ENCODE measurements at regions not wholly inside any gene's neighbourhood (a gene's known extent, or its start where the extent isn't known, plus 50 kb on each side); places are given as distances from the start of the nearest gene placed in this dataset.

DNA sequence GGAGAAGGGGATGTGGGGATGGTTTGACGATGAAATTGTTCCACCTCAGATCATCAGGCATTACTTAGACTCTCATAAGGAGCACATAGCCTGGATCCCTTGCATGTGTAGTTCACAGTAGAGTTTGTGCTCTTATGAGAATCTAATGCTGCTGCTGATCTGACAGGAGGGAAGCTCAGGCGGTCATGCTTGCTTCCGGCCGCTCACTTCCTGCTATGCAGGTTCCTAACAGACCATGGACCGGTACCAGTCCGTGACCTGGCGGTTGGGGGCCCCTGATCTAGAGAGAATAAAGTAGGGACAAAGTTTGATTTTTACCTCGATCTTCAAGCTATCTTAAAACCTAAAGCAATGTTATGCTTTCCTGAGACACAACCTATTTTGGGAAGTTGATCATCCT is 373.8 kb upstream of the ARGLU1 start:
- no peak for DNase-seq (ENCODE audit: low read depth)
- H3K4me3 ChIP-seq (ENCODE audit: low read depth, low read length), result no peak overlapping the region

DNA sequence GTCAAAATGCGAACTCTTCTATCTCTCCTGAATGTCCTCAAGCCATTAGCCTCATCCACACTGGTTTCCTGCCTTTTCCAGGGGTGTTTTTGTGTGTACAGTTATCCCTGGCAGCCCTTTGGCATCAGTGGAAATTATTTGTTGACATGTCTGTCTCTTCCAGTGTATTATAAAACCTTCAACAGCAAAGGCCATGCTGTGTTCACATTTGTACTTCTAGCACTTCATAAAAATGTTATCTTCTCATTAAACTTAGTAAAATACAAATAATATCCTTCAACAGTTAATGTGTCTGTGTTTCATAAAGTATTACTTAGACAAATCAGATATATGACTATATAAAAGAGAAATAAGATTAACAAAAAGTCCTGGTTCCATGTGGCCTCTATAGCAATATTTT is 359.5 kb upstream of the ARGLU1 start:
- no peak overlapping the region for H3K4me3 ChIP-seq (ENCODE audit: low read depth, low read length)
- no peak for DNase-seq (ENCODE audit: low read depth)

DNA sequence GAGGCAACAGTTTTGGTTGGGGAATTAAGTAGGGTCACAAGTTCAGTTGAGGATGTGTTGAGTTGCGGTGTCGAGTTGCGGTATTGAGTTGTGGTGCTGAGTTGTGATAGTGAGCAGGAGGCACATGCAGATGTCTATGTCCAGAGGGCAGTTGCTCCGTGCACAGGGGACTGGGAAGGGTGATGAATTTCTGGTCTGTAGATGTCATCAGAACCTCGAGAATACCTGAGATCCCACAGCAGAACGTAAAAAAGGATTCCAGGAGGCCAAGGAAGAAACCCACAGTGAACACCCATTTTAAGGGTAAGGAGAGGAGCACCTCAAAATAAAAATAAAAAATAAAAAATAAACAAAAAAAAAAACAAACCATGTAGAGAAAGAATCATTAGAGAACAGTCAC is 354.4 kb upstream of the ARGLU1 start:
- no peak overlapping the region for H3K4me3 ChIP-seq (ENCODE audit: low read depth, low read length)
- no peak for DNase-seq (ENCODE audit: low read depth)

DNA sequence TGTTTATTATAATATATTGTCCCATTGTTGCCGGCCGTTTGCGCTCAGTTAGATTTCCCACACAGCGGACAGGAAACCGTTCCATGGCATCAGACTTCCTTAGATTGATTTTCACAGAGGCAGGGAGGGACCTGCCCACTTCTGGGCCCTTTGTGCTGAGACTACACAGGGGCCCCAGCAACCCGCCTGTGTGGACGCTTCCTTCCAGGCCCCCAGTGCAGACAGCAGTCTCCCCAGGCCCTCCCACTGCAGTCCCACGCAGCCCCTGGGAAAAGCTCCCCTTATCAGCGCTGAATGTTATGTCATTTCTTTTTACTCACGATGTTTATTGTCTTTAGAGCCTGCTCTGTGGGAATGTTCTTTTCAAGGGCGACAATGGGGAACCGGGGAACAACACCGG is 351.7 kb upstream of the ARGLU1 start:
- H3K4me3 ChIP-seq (ENCODE audit: low read depth, low read length), result no peak overlapping the region
- DNase-seq (ENCODE audit: low read depth), result no peak

DNA sequence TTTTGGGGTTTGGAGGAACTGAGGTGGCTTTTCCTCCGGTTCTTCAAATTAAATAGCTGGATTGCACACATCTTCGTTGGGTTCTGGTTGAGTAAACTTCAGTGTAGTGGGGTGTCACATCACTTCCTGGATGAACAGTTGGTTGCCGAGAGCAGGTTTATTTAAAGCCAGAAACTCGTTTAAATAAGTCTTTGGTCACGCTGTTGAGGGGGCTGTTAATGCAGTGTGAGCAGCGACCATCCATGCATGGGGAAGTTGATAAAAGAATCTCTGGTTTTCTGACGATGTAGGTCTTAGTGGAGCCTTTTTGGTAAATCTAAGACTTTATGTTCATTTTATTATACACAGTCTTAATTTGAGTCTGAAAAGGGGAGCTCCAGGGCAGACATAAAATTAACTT is 351.2 kb upstream of the ARGLU1 start:
- no peak for DNase-seq (ENCODE audit: low read depth)
- no peak overlapping the region for H3K4me3 ChIP-seq (ENCODE audit: low read depth, low read length)

DNA sequence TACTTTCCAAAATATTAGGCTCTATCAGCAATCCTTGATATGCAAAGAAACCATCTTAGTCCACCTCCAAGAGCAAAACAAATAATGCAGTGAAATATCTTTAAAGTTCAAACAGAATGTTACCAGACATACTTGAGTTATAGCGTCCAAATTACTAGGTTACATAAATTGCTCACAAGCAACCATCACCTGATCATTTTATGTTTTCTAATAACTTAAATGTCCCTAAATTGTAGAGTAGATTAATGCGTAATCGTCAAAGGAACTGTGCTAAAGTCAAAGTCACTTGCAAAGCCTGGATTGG is 350.6 kb upstream of the ARGLU1 start:
- no peak for DNase-seq (ENCODE audit: low read depth)
- no peak overlapping the region for H3K4me3 ChIP-seq (ENCODE audit: low read depth, low read length)

DNA sequence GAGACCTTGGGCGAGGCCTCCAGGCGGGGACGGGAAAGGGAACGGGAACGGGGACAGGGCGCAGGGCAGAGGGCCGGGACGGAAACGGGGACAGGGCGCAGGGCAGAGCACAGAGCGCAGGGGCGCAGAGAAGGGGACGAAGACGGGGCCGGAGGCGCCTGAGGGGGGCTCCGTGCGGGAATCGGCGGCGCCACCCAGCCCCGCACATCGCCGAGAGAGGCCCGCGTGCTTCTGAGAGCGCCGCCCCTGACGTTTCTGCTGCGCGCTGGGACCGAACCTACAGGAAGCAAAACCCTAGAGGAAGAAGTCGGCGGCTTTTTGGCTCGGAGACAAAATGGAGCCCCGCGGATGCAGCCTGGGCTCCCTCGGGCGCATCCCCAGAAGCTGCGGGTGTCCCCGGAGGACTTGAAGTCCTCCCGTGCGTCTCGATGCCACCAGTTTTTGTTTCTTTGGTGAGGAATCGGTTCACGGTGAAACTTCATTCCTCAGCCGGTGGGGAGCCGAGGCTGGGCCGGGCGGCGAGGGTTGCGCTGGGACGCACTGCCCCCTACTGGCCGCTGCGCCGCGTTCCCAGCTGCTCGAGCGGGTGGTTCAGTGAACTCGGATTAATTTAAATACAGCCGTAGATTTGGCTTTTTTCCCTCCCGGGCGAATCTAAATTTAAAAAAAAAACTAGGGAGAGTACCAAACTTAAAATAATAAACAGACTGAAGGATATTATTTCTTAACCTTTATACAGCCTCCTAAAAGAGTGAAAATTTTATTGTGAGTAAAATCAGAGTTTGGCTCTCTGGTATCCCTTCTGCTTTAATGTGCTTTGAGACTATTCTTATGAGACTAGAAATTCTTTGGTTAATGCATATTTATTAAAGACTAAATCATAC is 350.0 kb upstream of the ARGLU1 start:
- DNase-seq (ENCODE audit: low read depth), result peak; percentile 16
- H3K4me3 ChIP-seq (ENCODE audit: low read depth, low read length), result peak overlapping the region; percentile 61

DNA sequence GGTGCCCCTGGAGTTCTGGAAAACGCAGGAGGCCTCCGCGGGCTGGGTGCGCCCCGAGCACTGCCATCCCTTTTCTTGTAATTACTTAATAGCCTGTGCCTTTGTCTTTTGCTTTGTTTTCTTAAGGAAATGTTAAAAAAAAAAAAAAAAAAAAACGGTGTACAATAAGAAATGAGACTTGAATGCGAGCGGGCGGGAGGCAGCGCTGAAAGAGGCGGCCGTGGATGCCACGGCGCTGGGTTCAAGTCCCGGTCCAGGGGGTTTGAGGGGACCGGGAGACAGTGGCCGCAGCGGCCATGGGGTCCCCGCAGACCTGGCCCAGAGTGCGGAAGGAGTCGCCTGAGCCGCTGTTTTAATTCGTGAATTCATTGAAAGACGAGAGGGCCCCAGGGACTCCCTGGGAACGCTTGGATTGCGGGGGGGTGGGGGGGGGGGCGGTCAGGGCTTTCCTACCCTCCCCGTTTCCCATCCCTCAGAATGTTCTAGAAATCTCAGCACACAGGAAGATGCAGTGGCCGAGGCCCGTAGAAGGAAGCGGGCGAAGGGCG is 349.2 kb upstream of the ARGLU1 start:
- peak overlapping the region; percentile 61 for H3K4me3 ChIP-seq (ENCODE audit: low read depth, low read length)
- DNase-seq (ENCODE audit: low read depth), result no peak

DNA sequence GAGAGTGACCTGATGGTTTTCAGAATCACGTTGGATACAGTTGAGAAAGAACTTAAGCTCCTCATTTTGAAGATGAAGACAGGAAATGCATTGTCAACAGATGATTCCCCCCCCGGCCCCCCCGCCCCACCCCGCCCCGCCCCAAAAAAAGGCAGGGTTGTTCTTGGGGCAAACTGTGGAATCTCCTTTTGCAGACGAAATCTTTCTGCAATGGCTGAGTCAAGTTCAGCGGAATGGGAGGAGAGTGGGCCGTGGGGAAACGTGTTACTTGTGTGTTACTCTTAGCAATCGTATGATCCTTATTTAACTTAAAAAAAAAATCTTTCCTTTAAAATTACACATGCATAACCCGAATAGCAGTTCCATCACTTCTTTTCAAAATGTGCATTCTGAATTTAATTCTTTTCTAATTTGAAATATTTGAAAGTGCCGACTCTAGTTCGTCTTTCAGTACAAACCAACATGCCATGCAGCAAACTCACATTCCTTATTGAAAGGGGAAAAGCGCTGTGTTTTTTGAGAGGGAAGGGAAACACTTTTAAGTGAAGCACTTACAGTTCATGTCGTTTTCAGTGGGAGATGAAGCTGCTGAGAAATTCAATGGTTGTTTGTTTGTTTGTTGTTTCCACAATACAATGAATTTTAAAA is 348.5 kb upstream of the ARGLU1 start:
- no peak overlapping the region for H3K4me3 ChIP-seq (ENCODE audit: low read depth, low read length)
- no peak for DNase-seq (ENCODE audit: low read depth)

DNA sequence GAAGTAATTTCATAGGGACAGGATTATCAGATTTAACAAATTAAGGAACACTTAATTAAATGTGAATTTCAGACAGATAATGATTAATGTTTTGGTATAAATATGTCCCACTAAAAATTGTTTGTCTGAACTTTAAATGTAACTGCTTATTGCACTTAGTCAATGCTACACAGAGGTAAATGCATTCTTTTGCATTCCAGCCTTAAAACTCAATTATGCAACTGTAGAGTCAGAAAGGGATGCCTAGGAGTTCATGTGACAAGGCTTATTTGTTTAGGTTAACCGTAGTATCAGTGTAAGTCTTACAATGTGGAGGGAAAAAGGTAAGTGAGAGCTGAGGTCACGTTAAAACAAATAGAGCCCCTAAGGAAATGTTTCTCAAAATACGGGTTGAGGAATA is 347.2 kb upstream of the ARGLU1 start:
- H3K4me3 ChIP-seq (ENCODE audit: low read depth, low read length), result no peak overlapping the region
- no peak for DNase-seq (ENCODE audit: low read depth)

DNA sequence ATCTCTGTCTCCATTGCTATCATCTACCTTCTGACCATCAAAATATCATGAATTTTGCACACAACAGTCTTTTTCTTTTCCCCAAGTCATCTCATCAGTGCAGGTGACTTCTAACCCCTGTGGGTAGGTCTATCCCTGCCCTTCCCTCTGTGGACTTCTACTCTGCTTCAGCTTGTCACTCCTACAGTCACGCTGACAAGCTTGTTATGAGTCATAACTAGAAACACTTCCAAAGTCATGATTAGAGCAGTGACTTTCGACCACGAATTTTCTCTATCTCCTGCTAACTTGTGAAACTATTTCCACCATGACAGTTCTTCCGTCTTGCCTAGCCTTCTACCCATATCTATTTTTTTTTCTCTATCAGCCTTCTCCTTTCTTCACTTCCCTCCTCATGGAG is 343.7 kb upstream of the ARGLU1 start:
- no peak overlapping the region for H3K4me3 ChIP-seq (ENCODE audit: low read depth, low read length)
- no peak for DNase-seq (ENCODE audit: low read depth)

DNA sequence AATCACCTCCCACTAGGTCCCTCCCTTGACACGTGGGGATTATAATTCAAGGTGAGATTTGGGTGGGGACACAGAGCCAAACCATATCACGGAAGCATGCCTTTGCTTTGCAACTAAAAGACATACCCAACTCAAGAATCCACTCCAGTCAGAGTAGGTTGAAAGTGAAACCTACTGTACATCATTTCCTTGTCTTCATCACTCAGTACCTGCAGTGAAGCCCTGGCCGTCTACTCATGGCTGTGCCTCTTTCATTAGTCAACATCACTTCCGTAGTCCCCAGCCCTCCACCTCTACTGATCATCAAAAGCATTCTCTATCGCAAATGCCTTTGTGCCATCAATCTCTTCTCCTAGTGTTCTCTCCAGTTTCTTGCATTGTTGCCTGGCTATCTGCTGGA is 343.1 kb upstream of the ARGLU1 start:
- H3K4me3 ChIP-seq (ENCODE audit: low read depth, low read length), result no peak overlapping the region
- no peak for DNase-seq (ENCODE audit: low read depth)

DNA sequence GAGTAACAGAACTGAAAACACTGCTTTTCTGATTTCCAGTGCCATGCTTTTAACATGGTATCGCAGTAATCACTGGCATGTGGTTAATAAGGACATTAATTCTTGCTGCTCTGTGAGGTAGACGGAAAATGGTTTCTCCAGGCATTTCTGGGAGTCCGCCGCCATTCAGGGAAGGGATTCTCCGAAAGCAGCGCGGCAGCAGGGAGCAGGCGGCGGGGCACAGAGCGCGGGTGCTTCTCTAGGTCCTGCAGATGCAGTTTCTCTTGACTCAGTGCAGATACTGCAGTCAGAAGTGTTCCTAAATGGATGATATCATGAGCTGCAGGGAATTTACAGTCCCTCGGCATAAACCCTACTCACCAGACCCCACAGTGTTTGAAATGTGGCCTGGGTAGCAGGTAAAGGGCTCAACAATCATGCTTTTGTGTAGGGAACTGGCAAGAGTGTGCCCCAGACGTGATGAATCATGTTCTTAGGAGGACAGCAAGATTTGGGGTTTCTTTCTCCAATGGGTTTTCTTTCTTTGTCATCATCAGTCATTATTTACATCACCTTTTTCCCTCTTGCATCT is 338.6 kb upstream of the ARGLU1 start:
- DNase-seq (ENCODE audit: low read depth), result no peak
- H3K4me3 ChIP-seq (ENCODE audit: low read depth, low read length), result no peak overlapping the region

DNA sequence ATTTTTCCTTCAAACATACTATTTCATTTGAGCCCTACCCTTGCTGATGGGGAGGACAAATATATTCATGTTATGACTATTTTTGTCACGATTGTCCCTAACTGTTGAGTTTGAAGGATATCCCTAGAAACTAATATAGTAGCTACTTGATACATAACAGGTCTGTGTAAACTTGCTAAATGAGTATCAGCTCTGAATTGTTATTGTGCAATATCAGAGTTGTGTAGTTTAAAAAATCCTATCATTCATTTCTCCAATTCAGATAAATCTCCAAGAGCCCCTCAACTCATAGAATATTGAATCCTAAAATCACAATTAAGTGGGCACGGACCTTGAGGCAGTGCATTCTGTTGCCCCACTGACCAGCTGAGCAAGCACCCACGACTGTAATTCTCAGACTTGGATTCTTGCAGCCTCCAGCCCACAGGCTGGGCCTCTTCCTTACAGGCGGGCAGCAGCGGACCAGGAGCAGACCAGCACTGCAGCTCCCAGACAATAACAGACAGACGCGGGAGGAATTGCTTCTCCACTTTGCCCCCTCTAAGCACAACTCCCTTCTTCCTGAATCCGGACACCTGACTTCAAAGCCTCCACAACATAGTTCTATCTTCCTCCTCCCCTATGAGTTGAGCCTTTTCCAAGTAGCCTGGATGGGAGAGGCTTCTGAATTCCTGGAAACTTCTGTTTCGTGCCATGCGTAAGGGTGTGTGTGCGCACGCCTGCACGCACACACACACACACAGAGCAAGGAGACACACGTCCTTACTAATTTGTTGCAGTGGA is 337.6 kb upstream of the ARGLU1 start:
- no peak for DNase-seq (ENCODE audit: low read depth)

DNA sequence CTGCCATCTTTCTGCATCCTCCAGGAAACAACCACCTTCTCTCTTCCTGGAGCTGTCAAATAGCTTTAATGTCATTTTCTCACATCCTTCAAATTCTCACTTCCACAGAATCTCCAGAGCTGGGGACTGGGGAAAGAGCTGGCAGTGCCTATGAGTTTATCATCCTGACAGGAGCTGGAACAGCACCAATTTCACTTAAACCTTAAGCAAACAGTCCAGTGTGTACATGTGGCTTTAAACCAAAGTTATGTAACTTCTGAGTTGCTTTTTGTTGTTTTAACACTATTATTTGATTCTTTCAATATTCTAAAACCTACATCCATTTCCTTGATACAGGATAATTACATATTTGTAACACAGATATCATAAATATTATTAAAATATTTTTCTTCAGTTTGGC is 331.5 kb upstream of the ARGLU1 start:
- H3K4me3 ChIP-seq (ENCODE audit: low read depth, low read length), result no peak overlapping the region
- no peak for DNase-seq (ENCODE audit: low read depth)

More for the DNA sequence above, 337.6 kb upstream of the ARGLU1 start:
- H3K4me3 ChIP-seq (ENCODE audit: low read depth, low read length), result no peak overlapping the region

DNA sequence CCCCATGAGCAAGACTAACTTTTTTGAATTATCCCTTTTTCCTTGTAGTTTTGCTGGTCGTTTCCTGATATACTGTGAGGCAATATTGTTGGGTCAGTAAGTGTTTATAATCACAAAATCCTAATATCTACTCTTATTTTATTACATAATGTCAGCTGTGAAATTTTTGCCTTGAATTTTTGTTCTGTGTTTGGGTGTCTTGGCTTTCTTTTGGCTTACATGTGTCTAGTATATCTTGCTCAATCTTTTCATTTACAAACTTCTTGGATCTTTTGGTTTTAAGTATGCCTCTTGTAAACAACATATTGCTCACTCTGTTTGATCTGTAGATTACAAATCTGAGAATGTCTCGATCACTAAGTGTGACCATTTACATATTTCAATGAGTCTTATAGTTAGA is 330.3 kb upstream of the ARGLU1 start:
- DNase-seq (ENCODE audit: low read depth), result no peak
- no peak overlapping the region for H3K4me3 ChIP-seq (ENCODE audit: low read depth, low read length)

DNA sequence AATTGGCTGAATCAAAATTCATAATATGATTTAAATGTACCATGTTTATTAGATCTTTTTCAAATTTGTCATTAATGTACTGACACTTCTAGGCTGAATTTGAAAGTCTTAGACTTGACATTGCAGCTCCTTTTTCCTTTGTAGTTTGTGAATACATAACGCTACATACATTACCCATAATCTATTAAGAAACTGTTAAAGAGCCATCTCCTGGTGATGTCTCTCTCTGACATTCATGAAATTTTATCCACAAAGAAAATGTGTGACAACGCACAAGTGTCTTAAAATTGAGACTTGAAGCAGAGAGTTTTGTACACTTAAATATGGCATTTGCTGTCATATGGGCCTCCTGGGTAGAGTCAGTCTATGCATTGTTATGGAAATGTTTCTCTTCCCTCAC is 320.2 kb upstream of the ARGLU1 start:
- no peak for DNase-seq (ENCODE audit: low read depth)

DNA sequence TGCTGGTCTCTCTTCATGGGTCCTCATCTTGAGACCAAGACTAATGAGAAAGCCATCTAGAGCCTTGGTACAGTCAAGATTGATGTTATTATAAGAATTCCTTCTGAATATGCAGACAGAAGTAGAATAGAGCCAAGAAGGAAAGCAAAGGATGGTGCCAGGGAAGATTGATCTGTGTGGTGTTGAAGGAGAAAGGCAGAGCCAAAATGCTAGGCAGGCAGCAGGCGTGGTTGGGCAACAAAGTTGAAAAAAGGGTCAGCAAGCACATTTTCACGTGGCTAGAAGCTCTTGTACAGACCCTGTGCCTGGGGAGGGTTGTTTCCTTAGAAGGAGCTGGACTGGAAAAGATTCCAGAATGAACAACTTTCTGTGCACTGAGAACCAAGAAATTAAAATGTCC is 319.7 kb upstream of the ARGLU1 start:
- no peak for DNase-seq (ENCODE audit: low read depth)
- no peak overlapping the region for H3K4me3 ChIP-seq (ENCODE audit: low read depth, low read length)

More for the DNA sequence above, 320.2 kb upstream of the ARGLU1 start:
- H3K4me3 ChIP-seq (ENCODE audit: low read depth, low read length), result no peak overlapping the region

DNA sequence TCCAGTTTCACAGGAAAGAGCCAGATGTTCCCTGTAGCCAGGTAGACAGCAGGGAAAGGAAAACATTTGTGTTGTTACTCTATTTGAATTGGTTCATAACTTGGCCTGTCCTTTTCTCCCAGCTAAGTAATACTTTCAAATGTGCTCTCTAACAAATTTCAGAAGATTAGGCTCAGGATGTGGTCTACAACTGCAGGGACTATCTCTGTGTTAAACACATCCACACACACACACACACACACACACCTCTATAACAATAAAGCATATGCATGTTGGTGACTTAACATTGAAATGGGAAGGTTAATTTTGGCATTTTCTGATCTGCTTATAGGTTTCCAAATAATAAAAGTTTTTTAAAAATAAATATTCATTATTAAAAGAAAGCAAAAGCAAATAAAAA is 316.0 kb upstream of the ARGLU1 start:
- no peak overlapping the region for H3K4me3 ChIP-seq (ENCODE audit: low read depth, low read length)

DNA sequence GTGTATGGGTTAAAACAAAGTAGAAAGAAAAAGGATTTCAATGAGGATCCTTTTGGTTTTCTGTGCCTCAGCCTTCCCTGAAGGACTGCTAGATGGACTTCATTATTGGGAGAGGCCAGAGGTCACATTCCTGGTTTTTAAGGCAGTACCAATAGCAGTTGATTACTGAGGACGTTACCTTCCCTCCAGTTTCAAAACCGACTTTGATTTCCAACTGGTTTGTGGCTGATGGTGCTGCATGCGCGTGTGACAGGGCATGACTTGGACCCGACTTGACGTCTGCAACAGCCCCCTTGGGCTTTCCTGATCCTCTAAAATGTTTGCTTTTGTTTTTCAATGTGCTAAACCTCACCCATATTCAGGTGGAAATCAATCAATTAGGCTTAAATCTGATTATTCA is 314.3 kb upstream of the ARGLU1 start:
- DNase-seq (ENCODE audit: low read depth), result no peak
- no peak overlapping the region for H3K4me3 ChIP-seq (ENCODE audit: low read depth, low read length)

More for the DNA sequence above, 316.0 kb upstream of the ARGLU1 start:
- no peak for DNase-seq (ENCODE audit: low read depth)
